Memory B cell (primary cell): ENCODE measurements at regions not wholly inside any gene's neighbourhood (a gene's known extent, or its start where the extent isn't known, plus 50 kb on each side); places are given as distances from the start of the nearest gene placed in this dataset.

ENCODE experiments used
- ATAC-seq: fragments of 150-1000 bp; cut with Tn5 transposase; 2 replicates; pipeline ENCODE4 v1.10.0; 2021; ENCODE audit warnings: low read depth, mild to moderate bottlenecking, moderate library complexity
- DNase-seq, 2 donors: peaks; one replicate each; pipeline ENCODE4 v3.0.0; 2022; ENCODE audit warnings: low spot score in 2 of 2
- H3K27ac Mint-ChIP-seq: one replicate; pipeline ENCODE4 v1.8.0; 2022; ENCODE audit warnings: mild to moderate bottlenecking, moderate library complexity, mixed read lengths
- H3K27me3 Mint-ChIP-seq: one replicate; pipeline ENCODE4 v1.8.0; 2022; ENCODE audit warnings: mixed read lengths
- H3K36me3 Mint-ChIP-seq: one replicate; pipeline ENCODE4 v1.8.0; 2022; ENCODE audit warnings: mild to moderate bottlenecking, mixed read lengths
- H3K4me1 Mint-ChIP-seq: one replicate; pipeline ENCODE4 v1.8.0; 2022; ENCODE audit warnings: mixed read lengths
- H3K4me3 Mint-ChIP-seq: one replicate; pipeline ENCODE4 v1.8.0; 2022; ENCODE audit warnings: mild to moderate bottlenecking, moderate library complexity, mixed read lengths
- H3K9me3 Mint-ChIP-seq: one replicate; pipeline ENCODE4 v1.8.0; 2022; ENCODE audit warnings: mixed read lengths

- Mint-ChIP-seq H3K4me3 (no peak overlapping the region), H3K27ac (no peak overlapping the region), H3K36me3 (no peaks in the 10 kb centered on the region), H3K4me1 (no peaks in the 10 kb centered on the region), H3K27me3 (peaks cover 3% of the 10 kb centered on the region), H3K9me3 (no peaks in the 10 kb centered on the region)
- ATAC-seq (no peak), DNase-seq (no peak)
These were observed 66.8 kb upstream of the CCN2 start for GRCh38 chr6:132017942-132018341.

- DNase-seq, result no peak
- no peak overlapping the region for H3K4me3 Mint-ChIP-seq
- no peaks in the 10 kb centered on the region for H3K27me3 Mint-ChIP-seq
- no peaks in the 10 kb centered on the region for H3K36me3 Mint-ChIP-seq
- H3K27ac Mint-ChIP-seq, result no peak overlapping the region
- ATAC-seq, result no peak
- H3K9me3 Mint-ChIP-seq, result no peaks in the 10 kb centered on the region
- no peaks in the 10 kb centered on the region for H3K4me1 Mint-ChIP-seq
These were observed 65.2 kb upstream of the CCN2 start for GRCh38 chr6:132016396-132016795.

GRCh38 chr6:132011582-132011981, 60.4 kb upstream of the CCN2 start:
- H3K27ac Mint-ChIP-seq, result no peak overlapping the region
- ATAC-seq (no peak), DNase-seq (no peak)
- H3K4me1 Mint-ChIP-seq, result no peaks in the 10 kb centered on the region
- no peaks in the 10 kb centered on the region for H3K27me3 Mint-ChIP-seq
- H3K4me3 Mint-ChIP-seq, result no peak overlapping the region
- H3K36me3 Mint-ChIP-seq, result no peaks in the 10 kb centered on the region
- no peaks in the 10 kb centered on the region for H3K9me3 Mint-ChIP-seq

- H3K9me3 Mint-ChIP-seq, result peaks cover 1% of the 10 kb centered on the region
- no peak for DNase-seq
- ATAC-seq, result no peak
- H3K4me1 Mint-ChIP-seq, result no peaks in the 10 kb centered on the region
- no peaks in the 10 kb centered on the region for H3K27me3 Mint-ChIP-seq
- no peak overlapping the region for H3K27ac Mint-ChIP-seq
- no peak overlapping the region for H3K4me3 Mint-ChIP-seq
- no peaks in the 10 kb centered on the region for H3K36me3 Mint-ChIP-seq
These were observed 58.0 kb upstream of the CCN2 start for GRCh38 chr6:132009175-132009574.

- Mint-ChIP-seq H3K27ac (no peak overlapping the region), H3K4me3 (no peak overlapping the region), H3K9me3 (peaks cover 3% of the 10 kb centered on the region), H3K36me3 (no peaks in the 10 kb centered on the region), H3K27me3 (no peaks in the 10 kb centered on the region), H3K4me1 (no peaks in the 10 kb centered on the region)
- DNase-seq (no peak), ATAC-seq (no peak)
These were observed 56.5 kb upstream of the CCN2 start for GRCh38 chr6:132007474-132008190.

GRCh38 chr6:132005178-132005577, 54.0 kb upstream of the CCN2 start:
- Mint-ChIP-seq H3K9me3 (peaks cover 3% of the 10 kb centered on the region), H3K4me3 (no peak overlapping the region), H3K36me3 (no peaks in the 10 kb centered on the region), H3K4me1 (no peaks in the 10 kb centered on the region), H3K27ac (no peak overlapping the region), H3K27me3 (no peaks in the 10 kb centered on the region)
- ATAC-seq (no peak), DNase-seq (no peak)

- no peaks in the 10 kb centered on the region for H3K27me3 Mint-ChIP-seq
- DNase-seq (no peak), ATAC-seq (no peak)
- no peaks in the 10 kb centered on the region for H3K4me1 Mint-ChIP-seq
- H3K4me3 Mint-ChIP-seq, result no peak overlapping the region
- no peaks in the 10 kb centered on the region for H3K36me3 Mint-ChIP-seq
- H3K27ac Mint-ChIP-seq, result no peak overlapping the region
- H3K9me3 Mint-ChIP-seq, result peaks cover 3% of the 10 kb centered on the region
These were observed 53.5 kb upstream of the CCN2 start for GRCh38 chr6:132004668-132005067.

- no peak for DNase-seq
- no peak overlapping the region for H3K27ac Mint-ChIP-seq
- no peaks in the 10 kb centered on the region for H3K36me3 Mint-ChIP-seq
- H3K4me1 Mint-ChIP-seq, result peaks cover 2% of the 10 kb centered on the region
- no peak for ATAC-seq
- no peaks in the 10 kb centered on the region for H3K27me3 Mint-ChIP-seq
- no peak overlapping the region for H3K4me3 Mint-ChIP-seq
- H3K9me3 Mint-ChIP-seq, result peaks cover 3% of the 10 kb centered on the region
These were observed 52.5 kb upstream of the CCN2 start for GRCh38 chr6:132003516-132004178.
